Uterus (tissue), 2 donors: ENCODE measurements at regions not wholly inside any gene's neighbourhood (a gene's known extent, or its start where the extent isn't known, plus 50 kb on each side); places are given as distances from the start of the nearest gene placed in this dataset.

Experiments used
- POLR2A ChIP-seq, 2 donors: fragments of 450-650 bp; IDR thresholded peaks; one replicate each; pipeline ENCODE4 v1.6.1; 2016; ENCODE audit warnings: antibody characterized with exemption in 2 of 2, mild to moderate bottlenecking in 1 of 2, moderate library complexity in 1 of 2
- TF ChIP-seq, protein P1 (sequence below), 4 experiments: fragments of 200-600 bp in 2 of 4; fragments of 450-650 bp in 2 of 4; sonication (generic) in 2 of 4; IDR thresholded peaks; one replicate each; pipeline ENCODE4 v1.5.1; 2016 to 2019; ENCODE audit warnings: antibody characterized with exemption in 4 of 4, mild to moderate bottlenecking in 2 of 4, moderate library complexity in 1 of 4

DNA sequence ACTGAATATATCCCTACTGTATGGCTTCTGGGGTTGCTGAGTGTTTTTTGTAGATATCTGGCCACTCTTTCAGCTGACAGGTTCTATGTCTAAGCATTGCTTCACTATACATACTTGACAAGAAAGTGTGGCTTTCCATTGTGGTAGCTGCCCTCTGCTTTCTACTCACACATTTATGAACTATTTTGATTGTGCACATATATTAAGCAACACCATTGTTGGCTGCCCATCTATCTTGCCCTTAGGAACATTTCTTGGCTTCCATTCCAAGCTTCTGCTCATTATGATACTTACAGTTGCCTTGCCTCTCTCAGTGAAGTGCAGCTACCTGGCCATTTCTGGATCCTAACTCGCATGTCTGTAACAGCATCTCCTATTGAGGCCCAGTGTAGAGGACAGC, 153.6 kb upstream of the MOCS2 start:
- TF ChIP-seq POLR2A (IDR thresholded peaks at IDR 0.05): no peak
- TF ChIP-seq, protein P1, sequence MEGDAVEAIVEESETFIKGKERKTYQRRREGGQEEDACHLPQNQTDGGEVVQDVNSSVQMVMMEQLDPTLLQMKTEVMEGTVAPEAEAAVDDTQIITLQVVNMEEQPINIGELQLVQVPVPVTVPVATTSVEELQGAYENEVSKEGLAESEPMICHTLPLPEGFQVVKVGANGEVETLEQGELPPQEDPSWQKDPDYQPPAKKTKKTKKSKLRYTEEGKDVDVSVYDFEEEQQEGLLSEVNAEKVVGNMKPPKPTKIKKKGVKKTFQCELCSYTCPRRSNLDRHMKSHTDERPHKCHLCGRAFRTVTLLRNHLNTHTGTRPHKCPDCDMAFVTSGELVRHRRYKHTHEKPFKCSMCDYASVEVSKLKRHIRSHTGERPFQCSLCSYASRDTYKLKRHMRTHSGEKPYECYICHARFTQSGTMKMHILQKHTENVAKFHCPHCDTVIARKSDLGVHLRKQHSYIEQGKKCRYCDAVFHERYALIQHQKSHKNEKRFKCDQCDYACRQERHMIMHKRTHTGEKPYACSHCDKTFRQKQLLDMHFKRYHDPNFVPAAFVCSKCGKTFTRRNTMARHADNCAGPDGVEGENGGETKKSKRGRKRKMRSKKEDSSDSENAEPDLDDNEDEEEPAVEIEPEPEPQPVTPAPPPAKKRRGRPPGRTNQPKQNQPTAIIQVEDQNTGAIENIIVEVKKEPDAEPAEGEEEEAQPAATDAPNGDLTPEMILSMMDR (IDR thresholded peaks at IDR 0.05): no peak
